ENCODE measurements at regions not wholly inside any gene's neighbourhood (a gene's known extent, or its start where the extent isn't known, plus 50 kb on each side); places are given as distances from the start of the nearest gene placed in this dataset.

DNA sequence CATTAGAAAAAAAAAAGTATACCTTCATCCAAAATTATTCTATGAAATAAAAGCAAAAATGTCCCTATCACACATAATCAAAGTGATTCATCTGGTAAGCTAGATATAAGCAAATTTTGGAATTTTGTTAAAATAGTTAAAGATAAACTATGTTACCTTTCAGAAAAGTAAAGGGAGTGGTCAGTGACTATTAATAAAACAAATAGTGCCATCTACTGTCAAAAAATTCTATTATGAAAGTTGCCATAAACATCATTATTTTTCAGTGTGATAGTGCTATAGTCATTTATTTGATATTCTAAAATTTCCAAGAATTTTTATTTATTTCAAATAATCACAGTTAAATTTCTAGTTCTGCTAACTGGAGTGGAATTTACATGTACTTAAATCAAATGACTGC, 803.7 kb downstream of the KCNT2 start:
- no peak for DNase-seq

DNA sequence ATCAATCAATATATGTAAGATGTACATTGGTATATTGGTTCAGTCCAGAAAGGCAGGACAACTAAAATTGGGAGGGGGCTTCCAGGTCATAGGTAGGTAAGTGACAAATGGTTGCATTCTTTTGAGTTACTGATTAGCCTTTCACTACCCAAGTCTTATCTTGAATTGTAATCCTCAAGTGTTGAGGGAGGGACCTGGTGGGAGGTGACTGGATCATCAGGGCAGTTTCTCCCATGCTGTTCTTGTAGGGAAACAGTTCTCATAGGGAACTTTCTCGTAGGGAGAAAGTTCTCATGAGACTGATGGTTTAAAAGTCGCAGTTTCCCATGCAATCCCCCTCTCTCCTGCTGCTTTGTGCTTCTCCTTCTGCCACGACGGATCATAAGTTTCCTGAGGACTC, 809.2 kb downstream of the KCNT2 start:
- DNase-seq = no peak

DNA sequence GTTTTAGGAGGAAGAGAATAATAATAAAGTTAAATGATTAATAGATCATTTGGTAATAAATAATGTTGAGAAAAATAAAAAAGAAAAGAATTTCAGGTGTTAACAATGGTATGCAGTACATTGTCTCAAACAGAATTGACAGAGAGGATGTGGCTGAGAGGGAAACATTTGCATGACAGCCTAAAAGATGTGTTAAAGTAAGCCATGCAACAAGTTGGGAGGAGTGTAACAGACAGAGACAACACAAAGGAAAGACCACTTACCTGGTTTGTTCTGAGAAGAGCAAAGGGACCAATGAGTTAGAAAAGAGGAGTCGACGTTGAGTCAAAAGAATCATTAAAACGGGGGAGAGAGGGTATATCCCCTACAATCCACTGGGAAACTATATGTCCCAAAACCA, 814.0 kb downstream of the KCNT2 start:
- no peak for DNase-seq

DNA sequence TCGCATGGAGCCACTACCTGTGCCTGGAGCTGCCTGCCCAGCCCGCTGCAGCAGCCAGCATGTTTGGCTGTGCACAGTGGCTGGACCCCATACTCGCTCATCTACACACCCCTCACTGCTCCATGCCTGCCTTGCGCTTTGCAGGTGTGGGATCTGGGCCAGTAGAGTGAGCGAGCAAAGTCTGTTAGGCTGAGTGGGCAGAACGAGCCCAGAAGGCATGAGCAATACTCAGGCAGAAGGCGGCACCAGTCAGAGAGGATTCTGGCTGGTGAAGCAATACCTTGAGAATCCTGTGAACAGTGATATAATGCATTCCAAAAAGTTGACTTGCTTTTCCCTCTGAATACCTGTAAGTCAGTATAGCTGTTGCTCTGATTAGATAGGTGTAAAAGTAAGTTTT, 816.4 kb downstream of the KCNT2 start:
- DNase-seq = no peak

DNA sequence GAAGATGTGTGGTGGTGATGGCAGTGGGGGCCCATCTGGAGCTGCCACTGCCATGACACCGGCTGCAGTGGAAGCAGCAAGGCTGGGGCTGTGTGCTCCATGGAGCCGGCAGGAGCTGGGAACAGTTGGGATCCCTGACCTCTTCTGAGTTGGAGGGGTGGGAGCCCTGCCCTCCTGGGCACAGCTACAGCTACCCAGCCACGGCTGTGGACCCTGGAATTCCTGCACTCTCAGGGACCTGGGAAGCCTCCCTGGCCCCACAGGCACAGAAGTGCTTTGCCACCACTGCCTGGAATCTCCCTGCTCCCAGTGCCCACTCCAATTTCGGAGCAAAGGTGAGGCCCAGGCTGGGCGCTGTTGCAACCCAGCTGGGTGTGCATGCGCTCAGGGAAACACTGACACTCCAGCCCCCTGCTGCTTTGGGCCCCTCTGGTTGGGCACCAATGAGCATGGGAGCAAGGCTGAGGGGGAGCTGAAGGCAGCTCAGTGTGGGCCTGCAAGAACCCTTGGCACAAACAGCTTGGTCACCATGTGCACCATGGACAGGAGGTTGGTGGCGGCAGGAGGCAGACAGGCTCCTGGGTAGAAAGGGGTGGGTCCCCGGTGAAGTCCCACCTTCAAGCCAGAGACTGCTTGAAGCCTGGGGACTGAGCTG, 817.6 kb downstream of the KCNT2 start:
- DNase-seq = no peak

DNA sequence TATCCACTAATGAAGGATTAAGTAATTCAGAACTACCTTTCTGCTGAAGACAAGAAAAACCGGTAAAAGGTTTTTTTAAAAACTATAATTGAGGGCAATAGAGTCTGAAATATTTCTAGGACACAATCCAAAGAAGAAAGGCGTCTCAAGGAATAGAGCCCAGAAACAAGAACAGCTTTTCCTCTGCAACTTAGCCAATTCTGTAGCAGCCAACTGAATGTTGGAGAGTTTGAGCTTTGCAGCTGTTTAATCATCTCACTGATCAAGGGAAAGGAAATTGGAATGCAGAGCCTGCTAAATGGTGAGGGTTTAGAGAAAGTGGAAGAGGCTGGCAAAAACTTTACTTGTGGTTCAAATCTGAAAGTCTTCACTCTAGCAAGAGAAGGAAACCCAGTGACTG, 818.9 kb downstream of the KCNT2 start:
- DNase-seq = no peak

DNA sequence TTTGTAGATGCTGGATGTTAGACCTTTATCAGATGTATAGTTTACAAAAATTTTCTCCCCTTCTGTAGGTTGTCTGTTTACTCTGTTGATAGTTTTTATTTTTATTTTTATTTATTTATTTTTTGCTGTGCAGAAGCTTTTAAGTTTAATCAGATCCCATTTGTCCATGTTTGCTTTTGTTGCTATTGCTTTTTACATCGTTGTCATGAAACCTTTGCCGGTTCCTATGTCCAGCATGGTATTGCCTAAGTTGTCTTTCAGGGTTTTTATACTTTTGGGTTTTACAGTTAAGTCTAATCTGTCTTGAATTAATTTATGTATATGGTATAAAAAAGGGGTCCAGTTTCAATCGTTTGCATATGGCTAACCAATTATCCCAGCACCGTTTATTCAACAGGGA, 819.5 kb downstream of the KCNT2 start:
- DNase-seq = no peak

DNA sequence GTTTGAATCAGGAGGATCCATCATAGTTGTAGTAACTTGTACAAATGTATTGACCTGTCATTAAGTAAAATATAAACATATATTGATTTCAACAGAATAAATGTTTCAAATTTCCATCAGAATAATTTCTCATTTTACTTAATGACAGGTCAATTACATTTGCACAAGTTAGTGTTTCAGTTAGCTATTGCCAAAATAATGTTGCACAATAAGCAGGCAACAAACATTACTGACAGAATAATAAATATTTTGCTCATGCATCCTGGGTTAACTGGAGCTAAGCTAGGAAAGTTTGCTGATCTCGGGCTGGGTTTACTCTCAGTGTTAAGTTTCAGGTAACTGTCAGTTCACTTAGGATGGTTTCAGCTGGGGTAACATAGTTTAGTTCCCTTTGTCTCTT, 822.4 kb downstream of the KCNT2 start:
- DNase-seq = no peak

DNA sequence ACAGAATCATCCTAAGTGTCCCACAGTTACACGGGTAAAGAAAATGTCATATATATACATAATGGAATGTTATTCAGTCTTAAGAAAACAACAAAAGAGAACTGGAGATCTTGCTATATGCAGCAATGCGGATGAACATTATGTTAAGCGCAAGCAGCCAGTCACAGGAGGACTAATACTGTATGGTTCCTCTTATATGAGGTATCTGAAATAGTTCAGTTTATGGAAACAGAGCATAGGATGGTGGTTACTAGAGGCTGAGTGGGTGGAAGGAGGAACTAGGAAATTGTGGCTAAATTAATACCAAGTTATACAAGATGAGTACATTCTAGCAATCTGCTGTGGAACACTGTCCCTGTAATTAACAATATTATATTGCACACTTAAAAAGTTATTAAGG, 834.3 kb downstream of the KCNT2 start:
- no peak for DNase-seq

DNA sequence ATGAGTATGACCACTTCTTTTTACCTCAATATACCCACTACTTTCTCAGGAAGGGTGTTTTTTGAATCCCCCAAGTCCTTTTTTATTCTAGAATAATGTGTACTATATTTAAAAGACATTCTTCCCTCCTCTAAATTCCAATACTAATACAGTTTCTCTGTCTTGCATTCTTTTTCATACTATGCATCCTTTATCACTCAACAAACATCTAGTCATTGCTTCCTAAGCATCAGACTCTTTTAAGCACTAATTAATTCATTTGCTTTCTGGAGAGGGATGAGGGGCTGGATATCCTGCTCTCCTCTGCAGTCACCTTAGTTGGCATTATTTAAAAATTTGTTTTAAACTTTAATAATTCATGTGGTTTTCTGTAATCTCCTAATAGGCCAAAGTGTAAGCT, 838.8 kb downstream of the KCNT2 start:
- no peak for DNase-seq

DNA sequence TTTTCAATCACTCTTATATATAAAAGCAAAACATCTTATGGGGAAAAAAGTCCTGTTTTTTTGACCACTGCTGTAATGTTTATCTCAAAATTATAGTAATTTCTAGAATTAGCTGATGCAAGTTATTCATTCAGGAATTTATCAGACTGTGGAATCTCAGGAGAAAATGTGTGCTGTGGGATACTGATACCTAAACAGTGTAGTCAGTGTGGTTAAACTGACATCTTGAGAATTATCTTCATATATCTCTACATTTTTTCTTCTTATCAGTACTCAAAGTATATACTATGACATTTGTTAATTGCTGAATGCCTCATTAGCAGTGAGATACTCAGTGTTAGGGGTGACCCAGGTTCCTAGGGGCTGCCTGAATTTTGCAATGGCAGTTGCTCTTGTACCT, 839.3 kb downstream of the KCNT2 start:
- no peak for DNase-seq

DNA sequence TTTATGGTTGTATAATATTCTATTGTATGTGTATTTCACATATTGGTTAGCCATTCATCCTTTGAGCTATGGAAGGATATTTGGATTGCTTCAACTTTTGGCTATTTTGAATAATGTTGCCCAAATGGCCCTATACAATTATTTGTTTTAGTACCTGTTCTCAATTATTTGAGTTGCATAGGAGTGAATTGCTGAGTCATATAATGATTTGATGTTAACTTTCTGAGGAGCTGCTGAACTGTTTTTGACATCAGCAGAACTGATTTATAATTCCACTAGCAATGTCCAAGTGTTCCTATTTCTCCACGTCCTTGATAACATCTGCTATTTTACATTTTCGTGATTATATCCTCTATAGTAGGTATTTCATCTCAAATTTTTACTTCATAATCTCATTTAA, 839.9 kb downstream of the KCNT2 start:
- no peak for DNase-seq

DNA sequence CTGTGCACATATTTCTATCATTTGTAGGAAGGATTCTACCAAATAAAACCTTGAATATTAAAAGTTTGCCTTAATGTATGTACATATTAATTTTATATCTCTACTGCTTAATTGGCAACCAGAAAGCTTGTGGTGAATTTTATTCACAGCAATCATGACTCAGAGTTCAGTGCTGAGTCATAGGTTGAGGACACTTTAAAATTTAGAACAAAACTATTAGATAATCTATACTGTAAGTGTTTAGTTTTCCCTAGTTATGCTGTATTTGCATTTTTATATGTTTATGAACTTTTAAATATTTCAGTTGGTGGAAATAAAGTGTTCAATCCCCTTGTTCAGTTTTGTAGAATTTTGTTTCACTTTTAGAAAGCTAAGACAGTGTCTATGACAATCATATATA, 841.5 kb downstream of the KCNT2 start:
- no peak for DNase-seq

DNA sequence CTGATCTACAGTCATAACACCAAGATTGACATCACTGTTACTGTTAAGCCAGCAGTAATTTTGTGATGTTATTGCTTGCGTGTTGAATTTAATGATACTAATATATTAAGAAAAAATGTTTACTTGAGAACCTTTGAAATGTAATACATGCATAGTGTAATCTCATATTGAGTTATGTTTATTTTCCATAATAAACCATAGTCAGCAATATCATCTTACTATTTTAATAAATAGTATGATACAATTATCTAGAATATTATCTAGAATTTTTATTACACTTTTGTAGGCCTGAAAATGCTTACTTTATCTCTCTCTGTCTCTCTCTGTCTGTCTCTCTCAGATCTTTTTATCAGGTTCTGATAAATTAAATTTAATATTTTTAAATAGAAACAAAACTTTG, 843.1 kb downstream of the KCNT2 start:
- DNase-seq = no peak

DNA sequence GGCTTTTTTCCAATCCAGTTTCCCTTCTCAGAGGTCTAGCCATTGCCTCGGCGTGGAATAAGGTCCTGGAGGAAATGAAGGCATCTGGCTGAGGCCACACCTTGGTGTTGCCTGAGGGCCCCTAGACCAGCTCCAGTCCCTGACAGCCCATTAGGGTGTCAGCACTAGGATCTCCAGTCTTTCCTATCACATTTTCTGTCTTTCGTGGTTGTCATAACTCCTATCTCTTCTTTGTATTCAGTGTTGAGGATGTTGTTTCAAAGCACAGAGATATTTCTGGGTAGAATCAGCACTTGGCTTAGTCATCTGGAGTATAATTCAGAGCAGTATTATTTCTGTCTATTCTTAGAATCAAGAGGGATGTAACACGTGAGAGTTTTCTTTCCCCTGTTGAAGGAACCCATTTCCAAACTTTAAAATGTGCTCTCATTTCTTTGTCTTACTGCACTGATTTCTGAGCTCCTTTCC, 844.3 kb downstream of the KCNT2 start:
- DNase-seq = no peak

DNA sequence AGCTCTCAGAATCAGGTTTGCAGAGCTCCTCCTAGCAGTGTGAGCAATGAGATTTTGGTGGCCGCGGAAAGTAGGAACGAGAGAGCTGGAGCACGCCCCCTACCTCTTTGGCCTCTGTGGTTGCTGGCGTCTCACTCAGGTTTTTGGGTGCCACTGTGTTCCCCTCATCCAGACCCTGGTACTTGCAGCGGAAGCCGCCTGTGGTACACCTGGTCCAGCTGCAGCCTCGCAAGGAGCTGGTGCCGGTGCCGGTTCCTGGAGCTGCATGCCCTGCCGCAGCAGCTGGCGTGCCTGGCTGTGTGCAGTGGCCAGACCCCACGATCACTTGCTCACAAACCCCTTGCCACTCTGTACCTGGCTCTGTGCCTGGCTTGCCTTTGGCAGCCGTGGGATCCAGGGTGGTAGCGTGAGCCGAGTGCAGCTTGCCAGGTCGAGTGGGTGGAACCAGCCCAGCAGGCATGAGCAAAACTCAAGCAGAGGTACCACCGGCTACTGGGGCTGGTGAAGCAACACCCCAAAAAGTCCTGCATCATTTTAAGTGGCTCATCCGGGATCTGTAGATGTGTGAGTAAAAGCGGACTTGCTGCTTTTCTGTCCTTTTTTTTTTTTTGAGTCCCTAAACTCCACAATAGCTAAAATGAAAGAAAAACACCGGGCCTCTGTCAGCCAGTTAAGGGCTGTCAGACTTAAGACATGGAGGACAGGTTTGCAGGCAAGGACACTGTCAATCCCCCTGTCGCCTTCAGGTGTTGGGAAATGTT, 844.9 kb downstream of the KCNT2 start:
- no peak for DNase-seq

DNA sequence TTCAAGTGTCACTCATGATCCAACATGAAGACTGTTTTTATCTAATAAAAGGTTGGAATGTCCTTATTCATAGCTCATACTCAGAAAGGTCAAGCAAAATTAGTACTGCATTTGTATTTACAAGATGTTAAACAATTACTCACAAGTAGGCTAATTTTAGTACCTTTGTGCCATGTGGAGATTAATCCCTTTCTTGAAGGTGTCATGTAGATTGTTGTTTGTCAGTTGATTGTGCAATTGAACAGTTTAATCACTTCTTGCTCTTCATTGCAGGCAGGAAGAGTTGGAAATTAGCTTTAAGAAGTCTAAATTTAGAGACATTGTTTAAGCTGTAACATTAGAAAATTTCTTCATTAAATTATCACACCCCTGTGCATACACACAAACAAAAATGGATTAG, 847.1 kb downstream of the KCNT2 start:
- no peak for DNase-seq

DNA sequence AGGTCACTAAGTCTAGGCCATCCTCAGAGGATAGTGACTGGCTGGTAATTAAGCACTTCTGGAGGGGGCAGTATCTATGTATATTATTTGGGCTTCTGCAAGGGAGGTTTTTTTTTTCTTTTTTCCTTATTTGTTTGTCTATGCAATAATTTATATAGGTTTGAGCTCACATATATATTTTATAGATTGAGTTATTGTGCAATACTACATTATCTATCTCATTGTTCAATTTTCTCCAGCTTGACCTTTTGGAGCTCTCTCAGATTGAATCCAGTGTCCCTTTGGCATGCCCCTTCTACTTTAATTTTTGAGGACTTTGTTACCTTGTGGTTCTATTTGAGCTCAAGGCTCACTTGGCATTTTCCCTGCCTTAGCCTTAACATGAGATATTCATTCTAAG, 852.1 kb downstream of the KCNT2 start:
- DNase-seq = no peak

DNA sequence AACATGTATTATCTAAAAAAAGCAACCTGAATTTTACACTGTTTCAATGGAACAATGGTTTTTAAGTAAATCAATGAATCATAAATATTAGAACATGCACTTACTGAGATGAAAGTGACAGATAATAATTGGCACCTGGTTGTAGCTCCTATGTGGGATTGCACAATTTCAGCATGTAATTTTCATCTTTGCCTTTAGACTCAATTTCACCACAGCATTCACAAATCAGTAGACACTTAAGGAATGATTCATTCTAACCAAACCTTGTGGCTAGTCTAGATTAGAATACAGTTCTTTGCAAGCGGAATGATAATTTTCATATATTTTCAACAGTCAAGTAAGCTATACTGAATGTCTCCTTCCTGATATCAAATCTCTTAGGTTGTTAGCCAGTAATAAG, 853.4 kb downstream of the KCNT2 start:
- DNase-seq = no peak

DNA sequence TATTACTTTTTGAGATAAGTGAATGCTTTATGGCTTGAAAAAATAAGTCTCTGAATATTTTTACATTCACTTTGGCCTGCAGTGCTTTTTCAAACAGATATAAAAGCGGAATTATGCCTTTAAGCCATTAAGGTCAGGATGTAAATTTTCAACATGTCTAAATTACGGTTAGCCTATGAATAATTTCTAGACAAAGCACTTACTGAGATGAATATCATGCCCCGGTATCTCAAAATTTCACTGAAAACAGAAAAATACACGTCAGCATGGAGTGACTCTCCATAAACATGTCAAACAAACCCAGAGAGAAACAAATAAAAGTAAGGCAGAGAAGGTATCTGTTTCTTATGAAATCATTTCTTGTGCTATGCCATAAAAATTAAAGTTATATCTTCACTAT, 853.9 kb downstream of the KCNT2 start:
- no peak for DNase-seq

DNA sequence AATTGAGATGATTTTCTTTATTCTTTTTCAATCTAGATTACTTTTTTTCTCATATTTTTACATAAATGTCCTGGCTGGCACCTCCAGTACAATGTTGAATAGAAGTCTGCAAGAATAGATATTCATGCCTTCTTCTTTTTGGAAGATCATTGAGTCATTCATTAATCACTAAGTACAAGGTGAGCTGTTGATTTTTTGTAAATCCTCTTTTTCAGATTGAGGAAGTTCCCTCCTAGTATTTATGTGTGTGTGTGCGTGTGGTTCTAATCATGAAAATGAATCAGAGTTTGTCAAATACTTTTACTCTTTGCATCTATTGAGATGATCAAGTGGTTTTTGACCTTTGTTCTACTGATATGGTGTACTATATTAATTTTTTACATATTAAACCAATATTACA, 859.3 kb downstream of the KCNT2 start:
- DNase-seq = no peak

DNA sequence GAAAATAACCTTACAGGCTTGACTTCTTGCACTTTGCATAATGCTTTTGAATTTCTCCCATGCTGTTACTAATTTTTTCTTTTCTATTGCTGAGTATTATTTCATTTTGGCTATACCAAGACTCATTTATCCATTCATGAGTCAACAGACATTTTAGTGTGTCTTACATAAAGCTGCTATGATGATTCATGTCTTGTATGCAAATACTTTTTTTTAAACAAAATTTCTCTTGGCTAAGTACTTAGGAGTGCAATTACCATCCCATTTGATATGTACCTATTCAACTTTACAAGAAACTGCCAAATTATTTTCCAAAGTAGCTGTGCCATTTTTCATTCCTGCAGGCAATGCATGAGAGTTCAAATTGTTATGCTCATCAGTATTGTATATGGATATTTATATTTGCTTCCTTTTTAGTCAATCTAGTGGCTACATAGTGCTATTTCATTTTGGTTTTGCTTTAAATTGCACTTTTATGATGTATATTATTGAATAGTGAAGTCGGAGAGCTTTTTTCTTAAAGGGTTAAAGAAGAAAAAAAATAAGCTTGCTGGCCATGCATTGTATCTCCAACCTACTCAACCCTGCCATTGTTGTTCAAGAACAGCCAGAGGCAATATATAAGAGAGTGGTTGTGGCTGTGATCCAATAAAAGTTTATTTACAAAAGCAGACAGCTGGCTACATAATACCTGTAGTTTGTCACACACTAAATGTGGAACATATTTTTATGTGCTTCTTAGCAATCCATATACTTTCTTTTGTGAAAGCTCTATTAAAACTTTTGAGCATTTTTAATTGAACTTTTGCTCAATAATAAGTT, 862.8 kb downstream of the KCNT2 start:
- peak; percentile 16 for DNase-seq

DNA sequence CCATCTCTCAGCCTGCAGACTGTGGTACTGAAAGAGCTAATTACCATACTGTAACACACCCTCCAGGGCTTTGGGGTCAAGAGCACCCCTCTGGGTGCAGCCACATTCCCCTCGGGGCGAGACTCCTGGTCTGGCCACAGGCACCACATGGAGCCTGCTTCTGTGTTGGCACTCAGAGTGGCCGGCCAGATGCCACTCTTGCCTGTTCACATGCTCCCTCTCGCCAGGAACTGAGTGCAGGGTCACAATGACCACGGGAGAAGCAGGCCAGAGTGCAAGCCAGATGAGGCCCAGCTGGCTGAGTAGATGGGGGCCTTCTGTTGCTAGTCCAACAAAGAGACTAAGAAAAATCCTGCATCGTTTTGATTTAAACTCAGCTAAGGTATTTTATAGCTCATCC, 864.0 kb downstream of the KCNT2 start:
- no peak for DNase-seq

DNA sequence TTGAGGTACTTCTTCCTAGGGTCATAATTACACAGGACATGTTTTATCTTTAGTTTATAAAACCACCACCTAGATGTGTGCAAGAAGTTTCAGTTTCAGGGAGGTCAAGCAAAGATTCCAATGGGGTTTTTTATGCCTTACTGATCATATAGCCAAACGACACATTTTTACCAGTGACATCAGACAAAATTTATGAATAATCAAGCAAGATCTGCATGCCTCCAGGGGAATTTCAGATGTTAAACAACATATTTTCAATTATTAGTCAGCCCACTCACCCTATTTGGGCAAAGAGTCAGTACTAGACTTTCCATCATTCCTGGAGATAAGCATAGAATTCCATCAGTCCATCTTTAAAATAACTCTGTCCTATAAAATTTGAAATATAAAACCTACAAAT, 867.4 kb downstream of the KCNT2 start:
- DNase-seq = no peak

All from NCI-H1417 treated with DMSO at 0.1 percent for 48 hours (cell line).